GM12874 (cell line): ENCODE measurements at regions not wholly inside any gene's neighbourhood (a gene's known extent, or its start where the extent isn't known, plus 50 kb on each side); places are given as distances from the start of the nearest gene placed in this dataset.

Experiments used
- CTCF ChIP-seq: IDR thresholded peaks from 2 replicates; pipeline ENCODE4 v1.5.1; 2011; ENCODE audit warnings: low read depth, mild to moderate bottlenecking, control low read depth, low read length, moderate library complexity; ENCODE audit not compliant: insufficient read depth

DNA sequence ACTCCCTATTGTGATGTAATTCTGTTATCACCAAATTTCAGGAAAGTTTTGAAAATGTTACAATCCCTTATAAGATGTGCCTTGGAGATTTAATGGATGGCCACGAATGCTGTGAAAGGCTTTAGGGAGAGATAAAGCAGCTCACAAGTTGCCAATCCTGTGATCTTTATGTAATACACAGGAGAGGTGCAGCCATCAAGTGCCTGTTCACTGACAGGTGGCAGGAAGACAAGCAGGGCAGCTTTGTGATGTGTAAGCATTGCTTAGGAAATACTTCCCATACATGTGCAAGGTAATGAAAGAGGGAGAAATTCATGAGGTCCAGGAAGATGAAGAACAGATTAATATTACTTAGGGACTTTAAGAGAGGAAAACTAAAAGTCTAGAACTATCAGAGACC, 628.8 kb downstream of the SLITRK6 start:
- TF ChIP-seq CTCF: no peak

- no peak for TF ChIP-seq CTCF
Measured at GRCh38 chr13:85166891-85167290, 632.3 kb downstream of the SLITRK6 start.

- TF ChIP-seq CTCF: no peak
Measured at GRCh38 chr13:85163063-85163462, 636.2 kb downstream of the SLITRK6 start.

- TF ChIP-seq CTCF: no peak
Measured at GRCh38 chr13:85148009-85148408, 651.2 kb downstream of the SLITRK6 start.

- TF ChIP-seq CTCF: no peak
Measured at GRCh38 chr13:85142351-85142927, 656.8 kb downstream of the SLITRK6 start.

GRCh38 chr13:85141401-85141800, 657.8 kb downstream of the SLITRK6 start:
- no peak for TF ChIP-seq CTCF

GRCh38 chr13:85140192-85140591, 659.0 kb downstream of the SLITRK6 start:
- no peak for TF ChIP-seq CTCF
